Midbrain (tissue), 1 donor: ENCODE measurements at regions not wholly inside any gene's neighbourhood (a gene's known extent, or its start where the extent isn't known, plus 50 kb on each side); places are given as distances from the start of the nearest gene placed in this dataset.
A peak's percentile ranks its signal among the peaks of the same experiment; 100 is the strongest.
"Not testable (repeated sequence)": the region's sequence is repeated elsewhere in the genome, so short reads cannot be mapped to it uniquely, and the experiment has no call there.

Source experiments
- DNase-seq: peaks from one replicate; lab custom pipeline; 2025; lab: John Stamatoyannopoulos, UW

GRCh38 chrX:39047174-39047573 is 245.9 kb downstream of the MID1IP1 start:
- no peak for DNase-seq

GRCh38 chrX:39049975-39050374 is 248.7 kb downstream of the MID1IP1 start:
- no peak for DNase-seq

GRCh38 chrX:39050427-39050826 is 249.2 kb downstream of the MID1IP1 start:
- no peak for DNase-seq

GRCh38 chrX:39052751-39053150 is 251.5 kb downstream of the MID1IP1 start:
- no peak for DNase-seq

- no peak for DNase-seq
Observed at GRCh38 chrX:39058724-39059123, 257.5 kb downstream of the MID1IP1 start.

- DNase-seq = no peak
Observed at GRCh38 chrX:39059866-39060265, 258.6 kb downstream of the MID1IP1 start.

GRCh38 chrX:39063037-39063436 is 261.8 kb downstream of the MID1IP1 start:
- DNase-seq = no peak

GRCh38 chrX:39063702-39064101 is 262.4 kb downstream of the MID1IP1 start:
- DNase-seq = no peak

- peak; percentile 22 for DNase-seq
Observed at GRCh38 chrX:39065051-39065871, 264.0 kb downstream of the MID1IP1 start.

GRCh38 chrX:39067866-39068265 is 266.6 kb downstream of the MID1IP1 start:
- DNase-seq = no peak

GRCh38 chrX:39068634-39069033 is 267.4 kb downstream of the MID1IP1 start:
- not testable (repeated sequence) for DNase-seq

- DNase-seq = no peak
Observed at GRCh38 chrX:39070009-39070408, 268.8 kb downstream of the MID1IP1 start.

GRCh38 chrX:39073131-39073530 is 271.9 kb downstream of the MID1IP1 start:
- no peak for DNase-seq

GRCh38 chrX:39096599-39096998 is 295.3 kb downstream of the MID1IP1 start:
- DNase-seq = no peak

- no peak for DNase-seq
Observed at GRCh38 chrX:39104745-39105144, 303.5 kb downstream of the MID1IP1 start.

GRCh38 chrX:39112143-39112542 is 310.9 kb downstream of the MID1IP1 start:
- no peak for DNase-seq

- no peak for DNase-seq
Observed at GRCh38 chrX:39115166-39115565, 313.9 kb downstream of the MID1IP1 start.

GRCh38 chrX:39117101-39117500 is 315.8 kb downstream of the MID1IP1 start:
- DNase-seq = no peak

- no peak for DNase-seq
Observed at GRCh38 chrX:39121903-39122302, 320.6 kb downstream of the MID1IP1 start.

GRCh38 chrX:39125834-39126233 is 324.6 kb downstream of the MID1IP1 start:
- no peak for DNase-seq

- DNase-seq = no peak
Observed at GRCh38 chrX:39133971-39134370, 332.7 kb downstream of the MID1IP1 start.

- no peak for DNase-seq
Observed at GRCh38 chrX:39137363-39137954, 336.2 kb downstream of the MID1IP1 start.

GRCh38 chrX:39140581-39140980 is 339.3 kb downstream of the MID1IP1 start:
- DNase-seq = no peak

- no peak for DNase-seq
Observed at GRCh38 chrX:39144323-39144722, 343.1 kb downstream of the MID1IP1 start.
